Fibroblast of pulmonary artery (primary cell): ENCODE measurements at regions not wholly inside any gene's neighbourhood (a gene's known extent, or its start where the extent isn't known, plus 50 kb on each side); places are given as distances from the start of the nearest gene placed in this dataset.

Experiments used
- DNase-seq: peaks from one replicate; pipeline ENCODE4 v3.0.0-alpha.2; 2010; ENCODE audit warnings: low read depth
- H3K4me3 ChIP-seq: replicated peaks from 2 replicates; pipeline ENCODE4 v1.5.1; 2011; ENCODE audit warnings: low read depth, mild to moderate bottlenecking, control low read depth, low read length, moderate library complexity
- CTCF ChIP-seq: IDR thresholded peaks from 2 replicates; pipeline ENCODE4 v1.5.1; 2011; ENCODE audit warnings: mild to moderate bottlenecking, control low read depth, low read length, inconsistent platforms; ENCODE audit errors: missing control alignments

DNA sequence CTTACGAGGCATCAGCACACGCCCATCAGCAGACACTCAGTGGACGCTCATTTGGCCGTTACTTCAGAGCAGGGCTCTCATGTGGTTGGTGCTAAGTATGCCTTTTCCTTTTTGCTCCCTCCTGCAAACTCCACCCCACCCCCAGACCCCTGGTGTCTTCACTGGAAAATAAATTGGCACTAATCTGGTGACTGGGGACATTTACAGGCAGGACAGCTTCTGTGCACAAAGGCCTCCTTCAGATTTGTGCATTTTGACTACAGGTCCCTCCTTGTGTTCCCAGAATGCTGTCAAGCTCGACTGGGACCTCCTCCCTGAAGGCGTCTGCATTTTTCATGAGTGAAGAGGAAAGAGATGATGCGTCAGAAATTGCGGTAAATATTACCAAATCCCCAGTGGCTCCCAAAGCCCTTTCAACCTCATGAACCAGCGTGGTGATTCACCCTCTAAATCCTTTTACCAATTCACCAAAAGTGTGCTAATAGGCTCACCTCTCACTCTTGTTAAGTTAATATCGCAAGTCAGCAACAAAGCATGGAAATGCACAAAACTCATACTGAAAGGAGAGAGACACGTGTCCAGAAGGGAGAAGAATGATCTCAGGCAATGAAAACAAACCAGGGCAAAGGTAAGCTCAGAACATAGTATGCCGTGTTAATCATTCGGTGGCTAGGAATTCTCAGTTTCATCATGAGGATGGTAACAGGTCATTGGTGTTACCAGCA, 119.0 kb downstream of the NKX6-1 start:
- DNase-seq, result peak; percentile 3
- no peak overlapping the region for H3K4me3 ChIP-seq
- TF ChIP-seq CTCF, result no peak

GRCh38 chr4:84378983-84379382, 120.1 kb downstream of the NKX6-1 start:
- H3K4me3 ChIP-seq, result no peak overlapping the region
- DNase-seq, result no peak
- TF ChIP-seq CTCF, result no peak

GRCh38 chr4:84378356-84378755, 120.7 kb downstream of the NKX6-1 start:
- no peak overlapping the region for H3K4me3 ChIP-seq
- no peak for DNase-seq
- TF ChIP-seq CTCF, result no peak

GRCh38 chr4:84366907-84367306, 132.2 kb downstream of the NKX6-1 start:
- no peak for TF ChIP-seq CTCF
- no peak for DNase-seq
- no peak overlapping the region for H3K4me3 ChIP-seq

- TF ChIP-seq CTCF, result no peak
- no peak overlapping the region for H3K4me3 ChIP-seq
- no peak for DNase-seq
These were observed 132.9 kb downstream of the NKX6-1 start for GRCh38 chr4:84366161-84366560.

GRCh38 chr4:84362896-84363655, 136.0 kb downstream of the NKX6-1 start:
- no peak for TF ChIP-seq CTCF
- no peak overlapping the region for H3K4me3 ChIP-seq
- no peak for DNase-seq
